K562 (cell line): ENCODE measurements at regions not wholly inside any gene's neighbourhood (a gene's known extent, or its start where the extent isn't known, plus 50 kb on each side); places are given as distances from the start of the nearest gene placed in this dataset.

ENCODE experiments used
- ATAC-seq: fragments of 200-7000 bp; cut with Tn5 transposase; 3 replicates; pipeline ENCODE4 v1.9.1; 2020; ENCODE audit warnings: moderate library complexity
- BruUV-seq: library from RNA; stranded (reverse); fragments of 400-500 nt; replicated peaks from 2 replicates; lab custom pipeline; 2021; lab: Mats Ljungman, UMichigan
- CTCF ChIA-PET: fragments of 300-600 bp; formaldehyde crosslinking; extraction: SDS; loops from one replicate; lab custom pipeline; 2021; ENCODE audit warnings: low intra/inter-chr PET ratio; lab: Yijun Ruan, JAX
- POLR2A ChIA-PET: fragments of 300-600, 350-650 bp; sonication (Branson Sonifier 250); formaldehyde crosslinking; extraction: SDS; loops from one replicate; lab custom pipeline; 2021; ENCODE audit warnings: antibody characterized with exemption, inconsistent platforms; lab: Yijun Ruan, JAX
- DNase-seq, 4 experiments: peaks; one replicate each; pipeline versions ENCODE4 v3.0.0 to v3.0.0-alpha.2; 2011 to 2018; ENCODE audit warnings: low spot score in 3 of 4, mixed read lengths in 3 of 4; ENCODE audit errors: extremely low read depth in 1 of 4
- FAIRE-seq: peaks from 2 replicates; lab custom pipeline; 2011; peaks lifted over from hg19 to GRCh38; lab: Jason Lieb, UNC
- H2AFZ ChIP-seq: 2 replicates; pipeline ENCODE4 v1.6.0; 2011; ENCODE audit warnings: low read depth, low read length, control low read depth, inconsistent platforms
- H3K27ac ChIP-seq: fragments of 200-600 bp; 3 replicates; pipeline ENCODE4 v1.8.0; 2011; ENCODE audit warnings: low read depth, mild to moderate bottlenecking, control low read depth, inconsistent platforms, low read length, moderate library complexity, mixed read lengths; ENCODE audit errors: extremely low read depth
- H3K27me3 ChIP-seq, 2 experiments: fragments of 300-600 bp in 1 of 2; 2 replicates in 1 of 2; 3 replicates in 1 of 2; pipeline versions ENCODE4 v1.6.0 to v1.8.0; 2011; ENCODE audit warnings: inconsistent platforms in 2 of 2, low read length in 2 of 2, mild to moderate bottlenecking in 1 of 2, mixed read lengths in 1 of 2, moderate library complexity in 1 of 2; ENCODE audit not compliant: control insufficient read depth in 2 of 2, insufficient read depth in 2 of 2
- H3K36me3 ChIP-seq: fragments of 300-600 bp; 3 replicates; pipeline ENCODE4 v1.8.0; 2011; ENCODE audit warnings: mild to moderate bottlenecking, low read length, inconsistent platforms; ENCODE audit not compliant: control insufficient read depth, insufficient read depth
- H3K4me1 ChIP-seq, 2 experiments: fragments of 200-600 bp in 1 of 2; replicated peaks in 1 of 2; 2 replicates in 1 of 2; 3 replicates in 1 of 2; pipeline versions ENCODE4 v1.5.1 to v1.8.0; 2011; ENCODE audit warnings: inconsistent platforms in 2 of 2, low read length in 2 of 2, mild to moderate bottlenecking in 1 of 2, mixed read lengths in 1 of 2, moderate library complexity in 1 of 2; ENCODE audit not compliant: control insufficient read depth in 2 of 2, insufficient read depth in 2 of 2
- H3K4me2 ChIP-seq: 2 replicates; pipeline ENCODE4 v1.6.1; 2011; ENCODE audit warnings: low read length, control low read depth, inconsistent platforms, mixed read lengths; ENCODE audit not compliant: insufficient read depth
- H3K4me3 ChIP-seq: fragments of 200-600 bp; sonication (generic), shearing (Covaris generic); 2 replicates; pipeline ENCODE4 v1.5.1; 2016; ENCODE audit warnings: control low read depth, inconsistent platforms
- H3K79me2 ChIP-seq: fragments of 200-600 bp; 3 replicates; pipeline ENCODE4 v1.8.0; 2011; ENCODE audit warnings: low read length, inconsistent platforms; ENCODE audit not compliant: control insufficient read depth, insufficient read depth
- H3K9ac ChIP-seq, 2 experiments: 2 replicates each; pipeline versions ENCODE4 v1.6.0 to v1.6.1; 2011; ENCODE audit warnings: low read depth in 2 of 2, low read length in 2 of 2, control low read depth in 1 of 2, inconsistent platforms in 1 of 2, mild to moderate bottlenecking in 1 of 2, mixed read lengths in 1 of 2; ENCODE audit not compliant: insufficient read depth in 1 of 2
- H3K9me1 ChIP-seq: one replicate; pipeline ENCODE4 v1.6.0; 2011; ENCODE audit warnings: inconsistent platforms, mild to moderate bottlenecking, low read length, moderate library complexity; ENCODE audit not compliant: control insufficient read depth, insufficient read depth
- H3K9me3 ChIP-seq: replicated peaks from 2 replicates; pipeline ENCODE4 v1.5.1; 2011; ENCODE audit warnings: low read depth, low read length, inconsistent platforms; ENCODE audit not compliant: control insufficient read depth, insufficient read depth
- H4K20me1 ChIP-seq: replicated peaks from 2 replicates; pipeline ENCODE4 v1.6.1; 2011; ENCODE audit warnings: low read length, inconsistent platforms, mixed read lengths; ENCODE audit not compliant: control insufficient read depth, insufficient read depth
- HNRNPH1 ChIP-seq: fragments of 200-400 bp; formaldehyde crosslinking; optimal IDR thresholded peaks from 2 replicates; pipeline ENCODE3; 2017; ENCODE audit warnings: low read depth, mild to moderate bottlenecking, low read length, moderate library complexity
- KHSRP ChIP-seq: fragments of 450-650 bp; IDR thresholded peaks from 2 replicates; pipeline ENCODE4 v1.6.1; 2017
- ZNF696 ChIP-seq: fragments of 250-450 bp; sonication (Bioruptor Pico); conservative IDR thresholded peaks from 2 replicates; pipeline ENCODE4 v1.4.0; 2020; ENCODE audit warnings: mild to moderate bottlenecking, moderate library complexity
- ZNF717 ChIP-seq: fragments of 250-450 bp; sonication (Bioruptor Pico); IDR thresholded peaks from 2 replicates; pipeline ENCODE4 v1.5.0; 2021
- WGBS: fragments of 100-300 bp; shearing (Covaris generic); methylation state at CpG from one replicate; pipeline ENCODE4 v1.1.6; 2016; ENCODE audit warnings: low coverage, mixed read lengths; ENCODE audit not compliant: insufficient coverage; ENCODE audit errors: missing lambda C conversion rate; 5-methylcytosine and 5-hydroxymethylcytosine counted together
- in situ Hi-C: fragments of 300-500 bp; cut with MboI; formaldehyde crosslinking; loops from 4 replicates; pipeline ENCODE4 v1.15.0; 2018; ENCODE audit warnings: inconsistent platforms, mixed read lengths
- intact Hi-C: fragments of 100-400 bp; cut with micrococcal nuclease; formaldehyde crosslinking; loops from 2 replicates; pipeline ENCODE4 v1.14.2; 2022
- TF ChIP-seq, protein P1 (sequence below): fragments of 250-450 bp; sonication (Bioruptor Pico); IDR thresholded peaks from 2 replicates; pipeline ENCODE4 v1.5.0; 2021
- TF ChIP-seq, protein P2 (sequence below): sonication (generic); formaldehyde crosslinking; IDR thresholded peaks from 2 replicates; pipeline ENCODE4 v1.5.0; 2020; ENCODE audit warnings: missing genetic modification reagents
- TF ChIP-seq, protein P3 (sequence below), 2 experiments: IDR thresholded peaks; 2 replicates each; pipeline ENCODE4 v1.6.1; 2012; ENCODE audit warnings: improper control_type of control experiment in 2 of 2, low read depth in 2 of 2, low read length in 2 of 2, borderline replicate concordance in 1 of 2
- TF ChIP-seq, protein P4 (sequence below): fragments of 250-450 bp; sonication (Bioruptor Pico); IDR thresholded peaks from 2 replicates; pipeline ENCODE4 v1.5.0; 2021; ENCODE audit warnings: mild to moderate bottlenecking, borderline replicate concordance
- TF ChIP-seq, protein P5 (sequence below): fragments of 450-650 bp; IDR thresholded peaks from 2 replicates; pipeline ENCODE4 v1.7.0; 2016; ENCODE audit warnings: borderline replicate concordance

DNA sequence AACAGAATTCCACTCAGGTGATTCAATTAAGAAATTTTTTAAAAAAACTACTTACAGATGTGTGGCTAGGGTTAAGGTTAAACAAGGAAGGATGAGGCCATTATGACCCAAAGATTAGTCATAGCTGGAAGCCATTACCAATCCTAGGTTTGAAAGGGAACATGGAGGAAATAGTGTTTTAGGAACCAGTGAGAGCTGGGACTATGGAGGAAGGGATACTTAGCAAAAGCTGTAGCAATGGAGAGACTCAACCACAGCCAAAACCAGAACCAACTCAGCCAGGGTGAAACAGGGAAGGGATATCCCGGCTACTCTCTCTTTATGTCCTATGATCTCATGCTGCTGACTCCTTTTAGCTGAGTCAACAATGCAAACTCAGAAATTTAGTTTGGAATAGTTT, 148.6 kb upstream of the CNKSR2 start:
- H3K27ac ChIP-seq = no peak overlapping the region
- DNase-seq (no peak), FAIRE-seq (no peak), ATAC-seq (no peak)
- no peak overlapping the region for H3K4me3 ChIP-seq
- POLR2A ChIA-PET = no interaction called here
- no peaks in the 10 kb centered on the region for H3K79me2 ChIP-seq
- H3K9me3 ChIP-seq = no peaks in the 10 kb centered on the region
- H3K4me1 ChIP-seq = no peaks in the 10 kb centered on the region
- in situ Hi-C loops (no loop called here), intact Hi-C loops (no loop called here)
- H2AFZ ChIP-seq = no peak overlapping the region
- H3K36me3 ChIP-seq = no peaks in the 10 kb centered on the region
- 0% methylated on average over 1 of the region's 1 CpG for WGBS
- no peaks in the 10 kb centered on the region for H3K27me3 ChIP-seq
- TF ChIP-seq, protein P1, sequence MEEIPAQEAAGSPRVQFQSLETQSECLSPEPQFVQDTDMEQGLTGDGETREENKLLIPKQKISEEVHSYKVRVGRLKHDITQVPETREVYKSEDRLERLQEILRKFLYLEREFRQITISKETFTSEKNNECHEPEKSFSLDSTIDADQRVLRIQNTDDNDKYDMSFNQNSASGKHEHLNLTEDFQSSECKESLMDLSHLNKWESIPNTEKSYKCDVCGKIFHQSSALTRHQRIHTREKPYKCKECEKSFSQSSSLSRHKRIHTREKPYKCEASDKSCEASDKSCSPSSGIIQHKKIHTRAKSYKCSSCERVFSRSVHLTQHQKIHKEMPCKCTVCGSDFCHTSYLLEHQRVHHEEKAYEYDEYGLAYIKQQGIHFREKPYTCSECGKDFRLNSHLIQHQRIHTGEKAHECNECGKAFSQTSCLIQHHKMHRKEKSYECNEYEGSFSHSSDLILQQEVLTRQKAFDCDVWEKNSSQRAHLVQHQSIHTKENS (CRISPR knock-in tag) = no peak
- TF ChIP-seq, protein P2, sequence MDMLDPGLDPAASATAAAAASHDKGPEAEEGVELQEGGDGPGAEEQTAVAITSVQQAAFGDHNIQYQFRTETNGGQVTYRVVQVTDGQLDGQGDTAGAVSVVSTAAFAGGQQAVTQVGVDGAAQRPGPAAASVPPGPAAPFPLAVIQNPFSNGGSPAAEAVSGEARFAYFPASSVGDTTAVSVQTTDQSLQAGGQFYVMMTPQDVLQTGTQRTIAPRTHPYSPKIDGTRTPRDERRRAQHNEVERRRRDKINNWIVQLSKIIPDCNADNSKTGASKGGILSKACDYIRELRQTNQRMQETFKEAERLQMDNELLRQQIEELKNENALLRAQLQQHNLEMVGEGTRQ (CRISPR knock-in tag) = no peak
- TF ChIP-seq KHSRP = no peak
- TF ChIP-seq ZNF696 (CRISPR knock-in tag) = no peak
- TF ChIP-seq HNRNPH1 = no peak
- TF ChIP-seq, protein P3, sequence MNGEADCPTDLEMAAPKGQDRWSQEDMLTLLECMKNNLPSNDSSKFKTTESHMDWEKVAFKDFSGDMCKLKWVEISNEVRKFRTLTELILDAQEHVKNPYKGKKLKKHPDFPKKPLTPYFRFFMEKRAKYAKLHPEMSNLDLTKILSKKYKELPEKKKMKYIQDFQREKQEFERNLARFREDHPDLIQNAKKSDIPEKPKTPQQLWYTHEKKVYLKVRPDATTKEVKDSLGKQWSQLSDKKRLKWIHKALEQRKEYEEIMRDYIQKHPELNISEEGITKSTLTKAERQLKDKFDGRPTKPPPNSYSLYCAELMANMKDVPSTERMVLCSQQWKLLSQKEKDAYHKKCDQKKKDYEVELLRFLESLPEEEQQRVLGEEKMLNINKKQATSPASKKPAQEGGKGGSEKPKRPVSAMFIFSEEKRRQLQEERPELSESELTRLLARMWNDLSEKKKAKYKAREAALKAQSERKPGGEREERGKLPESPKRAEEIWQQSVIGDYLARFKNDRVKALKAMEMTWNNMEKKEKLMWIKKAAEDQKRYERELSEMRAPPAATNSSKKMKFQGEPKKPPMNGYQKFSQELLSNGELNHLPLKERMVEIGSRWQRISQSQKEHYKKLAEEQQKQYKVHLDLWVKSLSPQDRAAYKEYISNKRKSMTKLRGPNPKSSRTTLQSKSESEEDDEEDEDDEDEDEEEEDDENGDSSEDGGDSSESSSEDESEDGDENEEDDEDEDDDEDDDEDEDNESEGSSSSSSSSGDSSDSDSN (IDR thresholded peaks at IDR 0.05; ENCODE audit: borderline replicate concordance in 1 of 2, low read depth in 2 of 2, low read length in 2 of 2) = no peak
- TF ChIP-seq, protein P4, sequence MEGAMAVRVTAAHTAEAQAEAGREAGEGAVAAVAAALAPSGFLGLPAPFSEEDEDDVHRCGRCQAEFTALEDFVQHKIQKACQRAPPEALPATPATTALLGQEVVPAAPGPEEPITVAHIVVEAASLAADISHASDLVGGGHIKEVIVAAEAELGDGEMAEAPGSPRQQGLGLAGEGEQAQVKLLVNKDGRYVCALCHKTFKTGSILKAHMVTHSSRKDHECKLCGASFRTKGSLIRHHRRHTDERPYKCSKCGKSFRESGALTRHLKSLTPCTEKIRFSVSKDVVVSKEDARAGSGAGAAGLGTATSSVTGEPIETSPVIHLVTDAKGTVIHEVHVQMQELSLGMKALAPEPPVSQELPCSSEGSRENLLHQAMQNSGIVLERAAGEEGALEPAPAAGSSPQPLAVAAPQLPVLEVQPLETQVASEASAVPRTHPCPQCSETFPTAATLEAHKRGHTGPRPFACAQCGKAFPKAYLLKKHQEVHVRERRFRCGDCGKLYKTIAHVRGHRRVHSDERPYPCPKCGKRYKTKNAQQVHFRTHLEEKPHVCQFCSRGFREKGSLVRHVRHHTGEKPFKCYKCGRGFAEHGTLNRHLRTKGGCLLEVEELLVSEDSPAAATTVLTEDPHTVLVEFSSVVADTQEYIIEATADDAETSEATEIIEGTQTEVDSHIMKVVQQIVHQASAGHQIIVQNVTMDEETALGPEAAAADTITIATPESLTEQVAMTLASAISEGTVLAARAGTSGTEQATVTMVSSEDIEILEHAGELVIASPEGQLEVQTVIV (CRISPR knock-in tag) = no peak
- TF ChIP-seq ZNF717 (CRISPR knock-in tag) = no peak
- TF ChIP-seq, protein P5, sequence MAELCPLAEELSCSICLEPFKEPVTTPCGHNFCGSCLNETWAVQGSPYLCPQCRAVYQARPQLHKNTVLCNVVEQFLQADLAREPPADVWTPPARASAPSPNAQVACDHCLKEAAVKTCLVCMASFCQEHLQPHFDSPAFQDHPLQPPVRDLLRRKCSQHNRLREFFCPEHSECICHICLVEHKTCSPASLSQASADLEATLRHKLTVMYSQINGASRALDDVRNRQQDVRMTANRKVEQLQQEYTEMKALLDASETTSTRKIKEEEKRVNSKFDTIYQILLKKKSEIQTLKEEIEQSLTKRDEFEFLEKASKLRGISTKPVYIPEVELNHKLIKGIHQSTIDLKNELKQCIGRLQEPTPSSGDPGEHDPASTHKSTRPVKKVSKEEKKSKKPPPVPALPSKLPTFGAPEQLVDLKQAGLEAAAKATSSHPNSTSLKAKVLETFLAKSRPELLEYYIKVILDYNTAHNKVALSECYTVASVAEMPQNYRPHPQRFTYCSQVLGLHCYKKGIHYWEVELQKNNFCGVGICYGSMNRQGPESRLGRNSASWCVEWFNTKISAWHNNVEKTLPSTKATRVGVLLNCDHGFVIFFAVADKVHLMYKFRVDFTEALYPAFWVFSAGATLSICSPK = no peak
- no peaks in the 10 kb centered on the region for H3K9me1 ChIP-seq
- CTCF ChIA-PET = no interaction called here
- no peak overlapping the region for H3K4me2 ChIP-seq
- BruUV-seq = no TSS peak
- no peak overlapping the region for H3K9ac ChIP-seq
- H4K20me1 ChIP-seq = no peaks in the 10 kb centered on the region
